NCI-H226 (cell line): ENCODE measurements at regions not wholly inside any gene's neighbourhood (a gene's known extent, or its start where the extent isn't known, plus 50 kb on each side); places are given as distances from the start of the nearest gene placed in this dataset.

Experiments used
- DNase-seq: peaks from one replicate; pipeline ENCODE4 v3.0.0-alpha.2; 2015

DNA sequence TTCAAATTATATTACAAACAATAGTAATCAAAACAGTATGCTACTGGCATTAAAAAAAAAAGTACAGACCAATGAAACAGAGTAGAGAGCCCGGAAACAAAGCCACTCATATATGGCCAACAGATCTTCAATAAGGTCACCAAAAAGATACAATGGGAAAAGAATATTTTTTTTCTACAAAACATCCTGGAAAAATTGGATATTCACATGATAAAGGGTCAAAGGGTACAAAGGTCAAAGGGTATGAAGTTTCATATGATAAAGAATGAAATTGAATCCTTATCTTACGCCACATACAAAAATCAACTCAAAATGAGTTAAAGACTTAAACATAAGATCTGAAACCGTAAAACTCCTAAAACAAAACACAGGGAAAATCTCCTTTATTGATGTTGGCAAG lies 168.5 kb upstream of the PELI2 start:
- DNase-seq = no peak

GRCh38 chr14:55950135-55950534 lies 168.1 kb upstream of the PELI2 start:
- no peak for DNase-seq

- DNase-seq = no peak
These were observed 166.6 kb upstream of the PELI2 start for GRCh38 chr14:55951341-55952206.

GRCh38 chr14:55954108-55954507 lies 164.1 kb upstream of the PELI2 start:
- no peak for DNase-seq

DNA sequence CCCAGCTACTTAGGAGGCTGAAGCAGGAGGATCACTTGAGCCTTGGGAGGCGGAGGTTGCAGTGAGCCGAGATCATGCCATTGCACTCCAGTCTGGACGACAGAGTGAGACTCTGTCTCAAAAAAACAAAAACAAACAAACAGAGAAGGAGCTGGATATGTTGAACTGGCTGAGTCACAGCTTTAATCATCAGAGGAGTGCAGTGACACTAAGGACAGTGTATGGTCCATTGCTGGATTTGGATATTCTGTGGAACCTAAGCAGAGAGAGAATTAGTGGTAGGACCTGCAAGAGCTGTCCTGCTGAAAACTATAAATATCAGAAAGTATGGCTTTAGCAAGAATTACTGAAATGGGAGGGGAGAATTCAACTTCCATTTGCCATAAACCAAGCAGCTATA lies 163.0 kb upstream of the PELI2 start:
- no peak for DNase-seq

DNA sequence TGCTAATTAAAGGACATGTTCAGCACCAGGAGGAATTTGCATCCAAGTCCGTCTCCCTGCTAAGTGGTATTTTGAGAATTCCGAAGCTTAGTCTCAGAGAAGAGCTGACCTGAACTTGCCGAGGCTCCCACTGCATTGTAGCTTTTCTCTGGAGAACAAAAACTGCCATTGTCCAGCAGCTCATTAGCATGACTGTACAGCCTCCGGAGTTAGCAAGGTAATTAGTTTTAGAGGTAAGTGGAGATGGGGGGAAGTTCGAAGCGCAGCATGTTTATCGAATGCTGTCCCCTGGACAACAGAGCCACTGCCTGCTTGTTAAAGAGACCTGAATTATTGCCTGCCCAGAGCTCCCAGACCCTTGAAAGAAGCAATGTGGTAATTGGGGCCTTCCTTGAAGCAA lies 160.3 kb upstream of the PELI2 start:
- no peak for DNase-seq

DNA sequence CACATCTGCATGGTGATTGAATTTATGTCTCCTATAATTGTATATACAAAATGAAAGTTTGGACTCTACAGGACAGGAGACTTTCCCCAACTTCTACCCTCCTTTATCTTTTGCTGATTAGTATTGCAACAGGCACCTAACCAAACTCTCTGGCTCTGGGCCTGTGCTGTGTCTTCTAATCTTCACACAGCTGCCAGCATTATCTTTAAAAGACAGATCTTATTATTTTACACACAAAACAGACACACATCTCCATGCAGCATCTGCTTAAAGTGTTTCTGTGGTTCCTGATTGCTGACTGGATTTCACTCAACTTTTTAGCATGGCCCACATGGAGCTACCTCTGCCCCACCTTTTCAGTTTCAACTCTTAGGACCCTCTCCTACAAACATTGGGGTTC lies 154.9 kb upstream of the PELI2 start:
- no peak for DNase-seq

DNA sequence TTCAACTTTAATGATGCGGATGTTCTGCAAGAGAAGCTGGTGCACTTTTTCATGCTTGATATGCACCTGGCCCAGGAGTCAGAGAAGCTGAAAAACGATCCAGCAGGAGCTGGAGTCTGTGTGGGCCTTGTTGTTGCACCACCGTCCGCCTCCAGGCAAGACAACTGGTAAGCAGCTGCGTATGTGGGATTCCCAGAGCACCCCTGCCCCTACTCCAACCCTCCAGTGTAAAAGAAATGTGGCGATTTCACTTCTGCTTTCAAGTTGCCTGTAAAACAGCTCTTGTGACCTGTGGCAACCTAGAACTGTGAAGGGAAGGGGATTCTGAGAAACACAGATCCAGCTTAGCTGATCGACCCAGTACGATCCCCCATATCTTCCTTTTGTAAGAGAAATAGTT lies 154.1 kb upstream of the PELI2 start:
- no peak for DNase-seq

DNA sequence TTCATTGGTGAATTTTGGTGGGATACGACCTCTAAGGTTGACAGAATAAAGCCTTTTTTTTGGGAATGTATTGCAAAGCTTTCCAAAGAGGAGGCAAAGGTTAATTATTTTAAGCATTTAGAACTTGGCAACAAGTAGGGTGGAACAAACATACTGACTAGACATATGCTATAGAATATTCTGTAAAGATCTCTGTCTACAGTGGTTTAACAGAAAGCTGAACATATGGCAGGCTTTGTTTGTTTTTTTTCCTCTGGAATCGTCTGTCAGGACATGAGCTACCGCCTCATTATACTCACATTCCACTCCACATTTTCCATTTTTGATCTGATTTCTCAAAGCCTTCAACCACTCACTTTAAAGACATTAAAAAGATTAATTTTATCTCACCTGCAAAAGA lies 153.4 kb upstream of the PELI2 start:
- DNase-seq = no peak

DNA sequence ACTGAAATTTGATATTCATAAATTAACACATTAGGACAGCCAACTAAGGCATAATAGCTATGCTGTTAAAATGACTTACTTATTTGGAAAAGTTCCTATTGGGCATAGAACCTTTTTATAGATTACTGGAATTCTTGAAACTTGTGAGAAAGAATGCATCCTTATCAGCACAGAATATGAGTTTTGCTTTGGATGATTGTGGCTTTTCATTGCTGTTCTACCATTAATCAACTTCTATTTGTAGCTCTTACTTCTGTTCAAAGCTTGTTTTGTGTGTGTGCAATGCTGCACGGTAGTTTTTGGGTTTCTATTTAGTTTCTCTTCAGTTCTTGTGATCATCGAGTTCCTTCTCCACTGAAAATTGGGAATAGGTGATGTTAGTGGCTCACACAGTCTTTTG lies 152.4 kb upstream of the PELI2 start:
- no peak for DNase-seq

DNA sequence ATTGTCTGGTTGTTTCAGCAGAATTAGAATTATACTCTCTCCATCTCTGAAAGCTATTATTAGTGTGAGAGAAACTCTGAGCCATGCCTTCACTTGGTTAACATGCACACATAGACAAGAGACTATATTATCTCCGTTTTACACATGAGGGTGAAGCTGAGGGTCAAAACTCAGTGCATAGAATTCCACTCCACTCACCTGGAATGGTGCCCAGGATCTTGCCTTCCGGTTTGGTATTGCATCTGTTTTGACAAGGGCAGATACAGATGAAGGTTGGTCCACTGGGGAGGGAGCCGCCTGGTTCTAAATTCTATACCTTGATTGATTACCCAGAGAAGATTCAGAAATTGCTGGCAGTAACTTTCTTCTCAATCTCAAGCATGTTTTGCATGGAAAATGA lies 149.5 kb upstream of the PELI2 start:
- DNase-seq = peak; percentile 2

GRCh38 chr14:55973285-55973800 lies 144.9 kb upstream of the PELI2 start:
- DNase-seq = no peak

DNA sequence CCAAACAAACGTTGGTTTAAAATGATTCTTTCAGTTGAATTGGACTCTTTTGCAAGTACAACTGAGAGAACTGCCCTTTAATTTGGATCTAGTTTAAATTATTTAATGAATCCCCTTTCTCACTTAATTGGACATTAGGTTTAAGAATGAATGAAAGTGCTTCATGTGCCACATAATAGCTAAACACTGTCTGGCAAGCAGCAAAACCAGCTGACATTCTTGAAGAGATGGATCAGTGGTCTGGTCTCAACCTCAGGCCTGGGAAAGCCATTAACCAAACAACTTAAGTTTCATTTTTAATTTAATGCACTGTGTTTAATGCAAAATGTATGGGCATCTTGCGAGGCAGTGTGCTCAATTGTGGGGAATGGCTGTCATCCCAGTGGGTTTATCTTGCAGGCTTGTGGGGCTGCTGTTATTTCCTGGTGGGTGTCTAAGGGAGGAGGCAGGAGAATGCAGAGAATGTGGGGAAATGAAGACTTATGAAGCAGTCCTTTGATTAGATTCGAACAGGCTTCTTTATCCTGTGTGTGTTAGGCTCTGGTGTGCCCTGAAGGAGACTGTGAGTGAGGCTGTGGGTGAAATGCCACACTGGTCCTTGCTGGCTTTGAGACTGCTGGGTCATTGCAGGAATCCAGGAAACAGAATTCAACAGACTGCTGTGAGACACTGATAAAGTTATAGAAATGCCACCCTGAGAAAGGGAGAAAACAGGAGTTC lies 144.1 kb upstream of the PELI2 start:
- DNase-seq = no peak

DNA sequence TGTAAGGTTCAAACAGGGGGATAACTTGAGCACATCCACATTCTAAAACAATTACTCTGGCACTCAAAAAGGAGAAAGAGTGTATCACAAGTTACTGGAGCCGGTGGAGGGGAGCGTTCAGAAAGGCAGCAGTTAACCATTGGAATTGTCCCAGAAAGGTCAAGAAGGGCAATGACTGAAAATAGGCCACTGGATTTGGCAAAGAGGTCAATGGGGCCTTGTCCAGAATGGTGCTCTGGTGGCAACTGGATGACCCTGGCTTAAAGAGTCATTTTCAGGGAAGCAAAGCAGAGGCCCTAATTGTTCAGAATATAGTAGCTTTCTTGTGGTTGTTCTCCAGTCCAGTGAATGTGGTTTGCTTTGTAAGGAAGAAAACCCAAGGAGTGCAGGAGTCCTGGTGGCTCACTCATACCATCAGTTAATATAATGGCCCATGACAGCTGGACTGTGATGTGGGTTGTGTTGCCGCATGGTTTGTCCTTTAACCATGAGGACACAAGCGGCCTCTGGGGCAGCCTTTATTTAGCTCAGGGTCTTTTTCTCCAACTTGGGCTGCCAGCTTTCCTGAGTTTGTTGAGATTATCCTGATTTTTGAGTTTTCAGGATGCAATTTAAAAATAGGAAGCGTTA lies 142.8 kb upstream of the PELI2 start:
- DNase-seq = no peak

DNA sequence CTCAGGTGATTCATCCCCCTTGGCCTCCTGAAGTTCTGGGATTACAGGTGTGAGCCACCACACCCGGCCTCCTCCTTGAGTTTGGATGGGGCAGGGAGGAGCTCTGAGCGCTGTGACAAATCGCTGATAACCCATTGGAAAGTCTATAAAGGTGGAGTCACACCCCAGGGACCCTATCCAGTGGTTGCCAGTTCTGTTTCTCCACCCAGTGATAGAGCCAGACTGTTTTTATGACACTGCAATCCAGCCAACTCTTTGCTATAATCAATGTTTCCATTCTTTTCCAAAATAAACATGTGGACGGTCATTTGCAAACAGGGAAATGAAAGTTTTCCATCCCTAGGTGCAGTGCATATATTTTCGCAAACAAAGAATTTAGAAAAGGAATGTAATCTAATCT lies 142.0 kb upstream of the PELI2 start:
- DNase-seq = no peak

GRCh38 chr14:55976655-55977054 lies 141.6 kb upstream of the PELI2 start:
- no peak for DNase-seq

GRCh38 chr14:55977392-55978150 lies 140.6 kb upstream of the PELI2 start:
- no peak for DNase-seq

DNA sequence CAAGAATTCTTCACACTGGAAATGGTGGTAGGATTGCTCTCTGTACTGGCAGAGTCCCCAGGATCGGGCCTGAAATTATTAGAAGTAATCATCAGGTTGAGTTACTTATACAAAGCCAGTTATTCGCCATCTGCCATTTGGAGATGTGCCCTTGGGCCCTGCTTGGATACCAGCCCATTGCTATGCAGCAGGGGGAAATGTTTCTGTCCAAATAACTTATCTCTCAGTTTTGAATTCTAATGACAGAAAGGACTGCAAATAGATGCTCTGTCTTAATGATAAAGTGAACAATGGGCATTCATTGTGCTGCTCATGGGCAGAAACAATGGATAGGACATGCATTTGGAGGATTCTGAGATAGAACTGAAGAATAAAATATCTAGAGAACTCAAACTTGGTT lies 139.1 kb upstream of the PELI2 start:
- DNase-seq = no peak

GRCh38 chr14:55979781-55980180 lies 138.4 kb upstream of the PELI2 start:
- DNase-seq = no peak

DNA sequence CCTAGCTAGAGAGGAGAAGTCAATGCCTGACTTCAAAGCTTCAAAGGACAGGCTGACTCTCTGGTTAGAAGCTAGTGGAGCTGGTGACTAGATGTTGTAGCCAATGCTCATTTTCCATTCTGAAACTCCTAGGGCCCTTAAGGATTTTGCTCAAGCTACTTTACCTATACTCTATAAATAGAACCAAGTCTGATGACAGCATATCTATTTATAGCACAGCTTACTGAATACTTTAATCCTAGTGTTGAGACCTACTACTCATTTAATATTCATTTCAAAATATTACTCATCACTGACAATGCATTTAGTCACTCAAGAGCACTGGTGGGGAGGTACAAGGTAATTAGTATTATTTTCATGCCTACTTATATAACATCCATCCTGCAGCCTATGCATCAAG lies 137.2 kb upstream of the PELI2 start:
- DNase-seq = no peak

DNA sequence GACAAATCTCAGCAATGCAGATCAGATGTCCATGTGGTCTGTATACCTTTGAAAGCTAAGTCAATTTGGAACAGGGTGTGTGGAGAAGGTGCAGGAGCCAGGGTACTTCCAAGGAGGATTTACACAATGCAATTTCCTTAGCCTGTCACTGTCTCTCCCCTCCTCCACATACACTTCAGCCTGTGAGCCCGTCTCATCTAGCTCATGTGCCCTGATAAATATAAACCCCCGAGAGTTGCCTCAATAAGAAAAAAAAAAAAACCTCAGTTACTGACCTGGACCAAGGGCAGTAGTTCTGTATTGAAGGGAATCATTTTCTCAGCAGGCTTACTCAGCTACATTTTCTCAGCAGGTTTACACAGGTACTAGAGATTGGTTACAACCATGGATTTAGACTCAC lies 132.1 kb upstream of the PELI2 start:
- DNase-seq = no peak

GRCh38 chr14:56000846-56001245 lies 117.4 kb upstream of the PELI2 start:
- DNase-seq = no peak

DNA sequence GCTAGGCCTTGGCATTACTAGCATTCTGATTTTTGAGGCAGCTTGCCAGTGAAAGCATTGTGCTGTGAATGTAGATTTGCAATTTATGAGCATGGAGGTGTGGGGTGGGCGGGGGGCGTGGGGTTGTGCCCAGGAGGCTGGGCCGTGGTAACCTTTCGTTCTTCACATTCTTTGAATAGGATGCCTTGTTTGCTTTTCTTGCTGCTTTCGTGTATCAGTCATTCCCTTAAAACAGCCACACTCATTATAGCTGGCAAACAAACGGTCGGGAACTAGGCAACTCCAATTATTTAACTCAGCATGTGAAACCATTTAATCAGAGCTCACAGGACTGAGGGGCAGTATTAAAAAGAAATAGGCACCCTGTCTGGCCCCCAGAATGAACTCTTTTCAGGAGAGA lies 115.9 kb upstream of the PELI2 start:
- DNase-seq = no peak
